GM12878 (cell line): ENCODE measurements at regions not wholly inside any gene's neighbourhood (a gene's known extent, or its start where the extent isn't known, plus 50 kb on each side); places are given as distances from the start of the nearest gene placed in this dataset.

Experiments used
- ATAC-seq: fragments of 200-7000 bp; cut with Tn5 transposase; 3 replicates; pipeline ENCODE4 v1.9.1; 2020; ENCODE audit warnings: mild to moderate bottlenecking, moderate library complexity
- BruUV-seq: library from RNA; stranded (reverse); fragments of 400-500 nt; replicated peaks from 2 replicates; lab custom pipeline; 2021; lab: Mats Ljungman, UMichigan
- CTCF ChIA-PET: fragments of 300-600 bp; sonication (Branson Sonifier 250); formaldehyde crosslinking; extraction: SDS; loops from one replicate; lab custom pipeline; 2021; ENCODE audit warnings: inconsistent platforms; lab: Yijun Ruan, JAX
- POLR2A ChIA-PET: fragments of 350-600 bp; formaldehyde crosslinking; extraction: SDS; loops from one replicate; lab custom pipeline; 2021; ENCODE audit warnings: inconsistent platforms; lab: Charles Lee
- RAD21 ChIA-PET: fragments of 300-600 bp; sonication (Branson Sonifier 250); formaldehyde crosslinking; loops from one replicate; lab custom pipeline; 2023; ENCODE audit warnings: antibody characterized with exemption; ENCODE audit not compliant: unreplicated experiment; lab: Charles Lee
- SMC1A ChIA-PET: fragments of 300-600 bp; sonication (Branson Sonifier 250); formaldehyde crosslinking; loops from one replicate; lab custom pipeline; 2023; ENCODE audit not compliant: unreplicated experiment, uncharacterized antibody; lab: Charles Lee
- DNase-seq: peaks from one replicate; pipeline ENCODE4 v3.0.0-alpha.2; 2011; ENCODE audit warnings: low read depth, low spot score
- FAIRE-seq: peaks from 3 replicates; lab custom pipeline; 2011; peaks lifted over from hg19 to GRCh38; lab: Jason Lieb, UNC
- H2AFZ ChIP-seq: 2 replicates; pipeline ENCODE4 v1.6.0; 2011; ENCODE audit warnings: low read depth, low read length, control low read depth; ENCODE audit not compliant: control insufficient read depth
- H3K27ac ChIP-seq: 2 replicates; pipeline ENCODE4 v1.5.1; 2011; ENCODE audit warnings: control low read depth; ENCODE audit not compliant: control insufficient read depth, insufficient read depth
- H3K27me3 ChIP-seq, 2 experiments: replicated peaks in 1 of 2; 2 replicates each; pipeline versions ENCODE4 v1.6.0 to v1.6.1; 2011; ENCODE audit warnings: low read length in 1 of 2; ENCODE audit not compliant: control insufficient read depth in 2 of 2, insufficient read depth in 2 of 2
- H3K36me3 ChIP-seq, 2 experiments: 2 replicates each; pipeline ENCODE4 v1.5.1; 2011; ENCODE audit warnings: low read length in 1 of 2; ENCODE audit not compliant: control insufficient read depth in 2 of 2, insufficient read depth in 2 of 2
- H3K4me1 ChIP-seq: 2 replicates; pipeline ENCODE4 v1.6.1; 2011; ENCODE audit warnings: mild to moderate bottlenecking, low read length, moderate library complexity, mixed read lengths; ENCODE audit not compliant: control insufficient read depth, insufficient read depth
- H3K4me2 ChIP-seq: 2 replicates; pipeline ENCODE4 v1.6.0; 2011; ENCODE audit warnings: control low read depth; ENCODE audit not compliant: control insufficient read depth, insufficient read depth
- H3K4me3 ChIP-seq: fragments of 200-600 bp; sonication (generic); 2 replicates; pipeline ENCODE4 v1.5.1; 2016
- H3K79me2 ChIP-seq: 2 replicates; pipeline ENCODE4 v1.6.0; 2011; ENCODE audit warnings: low read length; ENCODE audit not compliant: control insufficient read depth, insufficient read depth
- H3K9ac ChIP-seq: 2 replicates; pipeline ENCODE4 v1.8.0; 2011; ENCODE audit warnings: low read length, control low read depth, mixed read lengths; ENCODE audit not compliant: control insufficient read depth, insufficient read depth
- H3K9me3 ChIP-seq: replicated peaks from 3 replicates; pipeline ENCODE4 v1.5.1; 2011; ENCODE audit warnings: mild to moderate bottlenecking, low read length; ENCODE audit not compliant: control insufficient read depth, insufficient read depth
- H4K20me1 ChIP-seq: 2 replicates; pipeline ENCODE4 v1.6.0; 2011; ENCODE audit not compliant: control insufficient read depth, insufficient read depth
- BHLHE40 ChIP-seq, 2 experiments: fragments of 450-650 bp in 1 of 2; IDR thresholded peaks; 2 replicates each; pipeline ENCODE4 v1.6.1; 2011 to 2017; ENCODE audit warnings: low read depth in 2 of 2, borderline replicate concordance in 1 of 2, improper control_type of control experiment in 1 of 2, low read length in 1 of 2, mild to moderate bottlenecking in 1 of 2
- CEBPB ChIP-seq, 2 experiments: fragments of 150-350 bp in 1 of 2; IDR thresholded peaks; 2 replicates each; pipeline ENCODE4 v1.6.1; 2012 to 2014; ENCODE audit warnings: low read depth in 2 of 2, low read length in 2 of 2, borderline replicate concordance in 1 of 2, inconsistent platforms in 1 of 2
- EP300 ChIP-seq, 2 experiments: fragments of 150-350 bp in 1 of 2; IDR thresholded peaks; 2 replicates each; pipeline ENCODE4 v1.6.1; 2011 to 2012; ENCODE audit warnings: low read depth in 2 of 2, low read length in 2 of 2, borderline replicate concordance in 1 of 2, improper control_type of control experiment in 1 of 2, inconsistent platforms in 1 of 2; ENCODE audit not compliant: control insufficient read depth in 1 of 2
- MAX ChIP-seq: IDR thresholded peaks from 2 replicates; pipeline ENCODE4 v1.6.1; 2012; ENCODE audit warnings: low read depth, low read length, improper control_type of control experiment
- MLLT1 ChIP-seq: fragments of 450-650 bp; IDR thresholded peaks from 2 replicates; pipeline ENCODE4 v1.6.1; 2016; ENCODE audit warnings: mild to moderate bottlenecking
- MTA3 ChIP-seq: IDR thresholded peaks from 2 replicates; pipeline ENCODE4 v1.6.1; 2012; ENCODE audit warnings: low read length, inconsistent platforms, borderline replicate concordance
- NFXL1 ChIP-seq: fragments of 450-650 bp; IDR thresholded peaks from 2 replicates; pipeline ENCODE4 v1.6.1; 2017; ENCODE audit warnings: antibody characterized with exemption, mild to moderate bottlenecking, borderline replicate concordance
- NR2C2 ChIP-seq: IDR thresholded peaks from 2 replicates; pipeline ENCODE4 v1.6.1; 2011; ENCODE audit warnings: borderline replicate concordance, low read depth; ENCODE audit not compliant: control insufficient read depth, insufficient read length
- STAT1 ChIP-seq: fragments of 450-650 bp; conservative IDR thresholded peaks from 2 replicates; pipeline ENCODE4 v1.6.1; 2014; ENCODE audit warnings: antibody characterized with exemption, mild to moderate bottlenecking
- TAF1 ChIP-seq: IDR thresholded peaks from 2 replicates; pipeline ENCODE4 v1.6.1; 2011; ENCODE audit warnings: mild to moderate bottlenecking, low read depth, low read length, borderline replicate concordance
- TARDBP ChIP-seq: IDR thresholded peaks from 2 replicates; pipeline ENCODE4 v1.6.1; 2016; ENCODE audit warnings: borderline replicate concordance
- ZNF217 ChIP-seq: fragments of 450-650 bp; IDR thresholded peaks from 2 replicates; pipeline ENCODE4 v1.6.1; 2017; ENCODE audit warnings: antibody characterized with exemption, mild to moderate bottlenecking
- ZNF24 ChIP-seq: fragments of 450-650 bp; IDR thresholded peaks from 2 replicates; pipeline ENCODE4 v1.6.1; 2017; ENCODE audit warnings: antibody characterized with exemption, mild to moderate bottlenecking
- ZNF274 ChIP-seq: IDR thresholded peaks from one replicate; pipeline ENCODE4 v1.8.0; 2011; ENCODE audit not compliant: insufficient read length, insufficient read depth
- WGBS: methylation state at CpG from one replicate; pipeline ENCODE4 v1.1.6; 2016; ENCODE audit warnings: low lambda C conversion rate; ENCODE audit not compliant: insufficient replicate concordance, insufficient coverage; ENCODE audit errors: missing lambda C conversion rate; 5-methylcytosine and 5-hydroxymethylcytosine counted together
- in situ Hi-C: fragments of 300-500 bp; cut with MboI; formaldehyde crosslinking; loops from 9 replicates; pipeline ENCODE4 v1.14.3; 2018; ENCODE audit warnings: mixed read lengths
- intact Hi-C: fragments of 100-400 bp; cut with micrococcal nuclease; formaldehyde crosslinking; loops from one replicate; pipeline ENCODE4 v1.14.2; 2022; ENCODE audit not compliant: unreplicated experiment
- TF ChIP-seq, protein P1 (sequence below): IDR thresholded peaks from 2 replicates; pipeline ENCODE4 v1.6.1; 2011; ENCODE audit warnings: mild to moderate bottlenecking, low read depth, low read length, moderate library complexity; ENCODE audit not compliant: insufficient replicate concordance
- TF ChIP-seq, protein P2 (sequence below): IDR thresholded peaks from 2 replicates; pipeline ENCODE4 v1.6.1; 2011; ENCODE audit warnings: borderline replicate concordance, low read depth, mild to moderate bottlenecking, moderate library complexity, low read length; ENCODE audit not compliant: insufficient read depth, poor library complexity, severe bottlenecking
- TF ChIP-seq, protein P3 (sequence below): IDR thresholded peaks from 2 replicates; pipeline ENCODE4 v1.6.1; 2011; ENCODE audit warnings: low read depth, low read length, improper control_type of control experiment, borderline replicate concordance

GRCh38 chr4:132026166-132026565 is 1122.9 kb upstream of the PCDH10 start (continued):
- TF ChIP-seq MLLT1 (no peak), MTA3 (no peak), TARDBP (no peak)
- TF ChIP-seq, protein P1, sequence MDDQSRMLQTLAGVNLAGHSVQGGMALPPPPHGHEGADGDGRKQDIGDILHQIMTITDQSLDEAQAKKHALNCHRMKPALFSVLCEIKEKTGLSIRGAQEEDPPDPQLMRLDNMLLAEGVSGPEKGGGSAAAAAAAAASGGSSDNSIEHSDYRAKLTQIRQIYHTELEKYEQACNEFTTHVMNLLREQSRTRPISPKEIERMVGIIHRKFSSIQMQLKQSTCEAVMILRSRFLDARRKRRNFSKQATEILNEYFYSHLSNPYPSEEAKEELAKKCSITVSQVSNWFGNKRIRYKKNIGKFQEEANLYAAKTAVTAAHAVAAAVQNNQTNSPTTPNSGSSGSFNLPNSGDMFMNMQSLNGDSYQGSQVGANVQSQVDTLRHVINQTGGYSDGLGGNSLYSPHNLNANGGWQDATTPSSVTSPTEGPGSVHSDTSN = no peak

DNA sequence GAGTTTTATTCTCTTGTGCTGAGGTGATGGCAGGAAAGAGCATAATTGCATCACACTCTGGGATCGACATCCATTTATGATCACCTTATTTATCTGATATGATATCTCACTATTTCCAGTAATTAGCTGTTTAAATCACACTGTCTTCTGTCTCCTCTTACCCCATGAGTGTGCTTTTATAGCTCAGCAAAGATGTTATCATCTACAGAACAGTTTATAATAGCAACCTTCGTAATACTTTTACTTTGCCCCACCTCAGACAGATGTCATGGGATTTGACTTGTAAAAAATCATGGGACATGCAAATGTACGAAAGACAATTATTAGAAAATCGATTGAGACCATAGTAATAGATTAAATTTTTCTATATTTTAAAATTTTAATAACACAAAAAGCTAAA is 1122.3 kb upstream of the PCDH10 start:
- CTCF ChIA-PET = no interaction called here
- no peak overlapping the region for H2AFZ ChIP-seq
- H3K4me1 ChIP-seq = no peaks in the 10 kb centered on the region
- FAIRE-seq (no peak), ATAC-seq (no peak), DNase-seq (no peak)
- SMC1A ChIA-PET = no interaction called here
- H3K4me3 ChIP-seq = no peak overlapping the region
- H3K4me2 ChIP-seq = no peak overlapping the region
- no peaks in the 10 kb centered on the region for H4K20me1 ChIP-seq
- intact Hi-C loops (no loop called here), in situ Hi-C loops (no loop called here)
- 6% methylated on average over 4 of the region's 4 CpGs for WGBS
- H3K36me3 ChIP-seq = no peaks in the 10 kb centered on the region
- no peaks in the 10 kb centered on the region for H3K9me3 ChIP-seq
- no peaks in the 10 kb centered on the region for H3K27me3 ChIP-seq
- H3K79me2 ChIP-seq = no peaks in the 10 kb centered on the region
- no TSS peak for BruUV-seq
- no peak overlapping the region for H3K9ac ChIP-seq
- POLR2A ChIA-PET = no interaction called here
- RAD21 ChIA-PET = interaction anchor here (0.7 kb wide), 1 partner anchor 9 kb away, joined by 4 read pairs; no protein-coding TSS in a partner anchor
- TF ChIP-seq ZNF24 (no peak), ZNF217 (no peak), NFXL1 (no peak), BHLHE40 (IDR thresholded peaks at IDR 0.05; ENCODE audit: borderline replicate concordance in 1 of 2, low read depth in 2 of 2, low read length in 1 of 2) (no peak), STAT1 (no peak), CEBPB (IDR thresholded peaks at IDR 0.05; ENCODE audit: borderline replicate concordance in 1 of 2, low read depth in 2 of 2, low read length in 2 of 2) (no peak), ZNF274 (no peak), NR2C2 (no peak), TAF1 (no peak), EP300 (IDR thresholded peaks at IDR 0.05; ENCODE audit: borderline replicate concordance in 1 of 2, control insufficient read depth in 1 of 2, low read depth in 2 of 2, low read length in 2 of 2) (no peak), MAX (no peak), TARDBP (no peak)
- TF ChIP-seq, protein P2, sequence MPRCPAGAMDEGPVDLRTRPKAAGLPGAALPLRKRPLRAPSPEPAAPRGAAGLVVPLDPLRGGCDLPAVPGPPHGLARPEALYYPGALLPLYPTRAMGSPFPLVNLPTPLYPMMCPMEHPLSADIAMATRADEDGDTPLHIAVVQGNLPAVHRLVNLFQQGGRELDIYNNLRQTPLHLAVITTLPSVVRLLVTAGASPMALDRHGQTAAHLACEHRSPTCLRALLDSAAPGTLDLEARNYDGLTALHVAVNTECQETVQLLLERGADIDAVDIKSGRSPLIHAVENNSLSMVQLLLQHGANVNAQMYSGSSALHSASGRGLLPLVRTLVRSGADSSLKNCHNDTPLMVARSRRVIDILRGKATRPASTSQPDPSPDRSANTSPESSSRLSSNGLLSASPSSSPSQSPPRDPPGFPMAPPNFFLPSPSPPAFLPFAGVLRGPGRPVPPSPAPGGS = no peak
- TF ChIP-seq, protein P3, sequence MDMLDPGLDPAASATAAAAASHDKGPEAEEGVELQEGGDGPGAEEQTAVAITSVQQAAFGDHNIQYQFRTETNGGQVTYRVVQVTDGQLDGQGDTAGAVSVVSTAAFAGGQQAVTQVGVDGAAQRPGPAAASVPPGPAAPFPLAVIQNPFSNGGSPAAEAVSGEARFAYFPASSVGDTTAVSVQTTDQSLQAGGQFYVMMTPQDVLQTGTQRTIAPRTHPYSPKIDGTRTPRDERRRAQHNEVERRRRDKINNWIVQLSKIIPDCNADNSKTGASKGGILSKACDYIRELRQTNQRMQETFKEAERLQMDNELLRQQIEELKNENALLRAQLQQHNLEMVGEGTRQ = no peak
- H3K27ac ChIP-seq = no peak overlapping the region
